Chondrocyte (in vitro differentiated cells): ENCODE measurements at regions not wholly inside any gene's neighbourhood (a gene's known extent, or its start where the extent isn't known, plus 50 kb on each side); places are given as distances from the start of the nearest gene placed in this dataset.

Experiments
- DNase-seq: peaks from one replicate; pipeline ENCODE4 v3.0.0; 2021; ENCODE audit warnings: mixed read lengths, low spot score
- H3K27ac Mint-ChIP-seq: one replicate; pipeline ENCODE4 v1.8.0; 2021; ENCODE audit warnings: mild to moderate bottlenecking, moderate library complexity, mixed read lengths; ENCODE audit not compliant: unreplicated experiment
- H3K27me3 Mint-ChIP-seq: 2 replicates; pipeline ENCODE4 v1.8.0; 2021; ENCODE audit warnings: low read depth, mixed read lengths
- H3K36me3 Mint-ChIP-seq: 2 replicates; pipeline ENCODE4 v1.8.0; 2021; ENCODE audit warnings: low read depth, mixed read lengths
- H3K4me1 Mint-ChIP-seq: 2 replicates; pipeline ENCODE4 v1.8.0; 2021; ENCODE audit warnings: low read depth, mild to moderate bottlenecking, mixed read lengths
- H3K4me3 Mint-ChIP-seq: one replicate; pipeline ENCODE4 v1.8.0; 2021; ENCODE audit warnings: mild to moderate bottlenecking, moderate library complexity, mixed read lengths; ENCODE audit not compliant: unreplicated experiment
- H3K9me3 Mint-ChIP-seq: 2 replicates; pipeline ENCODE4 v1.8.0; 2021; ENCODE audit warnings: low read depth, mixed read lengths
- CTCF ChIP-seq: fragments of 200-600 bp; sonication (generic); IDR thresholded peaks from 2 replicates; pipeline ENCODE4 v1.5.0; 2021; ENCODE audit warnings: antibody characterized with exemption, mild to moderate bottlenecking, moderate library complexity

GRCh38 chr3:20852712-20853111 lies 666.7 kb upstream of the SGO1 start:
- H3K9me3 Mint-ChIP-seq = no peaks in the 10 kb centered on the region
- H3K27ac Mint-ChIP-seq = no peak overlapping the region
- H3K4me1 Mint-ChIP-seq = peaks cover 2% of the 10 kb centered on the region
- no peak overlapping the region for H3K4me3 Mint-ChIP-seq
- H3K36me3 Mint-ChIP-seq = no peaks in the 10 kb centered on the region
- H3K27me3 Mint-ChIP-seq = no peaks in the 10 kb centered on the region
- TF ChIP-seq CTCF = no peak
- DNase-seq = no peak

- no peaks in the 10 kb centered on the region for H3K36me3 Mint-ChIP-seq
- no peaks in the 10 kb centered on the region for H3K4me1 Mint-ChIP-seq
- no peak overlapping the region for H3K4me3 Mint-ChIP-seq
- DNase-seq = no peak
- H3K27me3 Mint-ChIP-seq = no peaks in the 10 kb centered on the region
- no peaks in the 10 kb centered on the region for H3K9me3 Mint-ChIP-seq
- no peak for TF ChIP-seq CTCF
- H3K27ac Mint-ChIP-seq = no peak overlapping the region
These were observed 664.0 kb upstream of the SGO1 start for GRCh38 chr3:20849975-20850374.

- Mint-ChIP-seq H3K36me3 (no peaks in the 10 kb centered on the region), H3K27ac (no peak overlapping the region), H3K27me3 (peaks cover 2% of the 10 kb centered on the region), H3K4me3 (no peak overlapping the region), H3K9me3 (no peaks in the 10 kb centered on the region), H3K4me1 (no peaks in the 10 kb centered on the region)
- TF ChIP-seq CTCF = no peak
- DNase-seq = no peak
These were observed 660.8 kb upstream of the SGO1 start for GRCh38 chr3:20846832-20847231.

- peaks cover 2% of the 10 kb centered on the region for H3K27me3 Mint-ChIP-seq
- no peaks in the 10 kb centered on the region for H3K4me1 Mint-ChIP-seq
- H3K9me3 Mint-ChIP-seq = no peaks in the 10 kb centered on the region
- no peak overlapping the region for H3K27ac Mint-ChIP-seq
- DNase-seq = no peak
- TF ChIP-seq CTCF = no peak
- no peak overlapping the region for H3K4me3 Mint-ChIP-seq
- H3K36me3 Mint-ChIP-seq = no peaks in the 10 kb centered on the region
These were observed 660.1 kb upstream of the SGO1 start for GRCh38 chr3:20846066-20846465.

GRCh38 chr3:20844851-20845250 lies 658.8 kb upstream of the SGO1 start:
- DNase-seq = no peak
- no peaks in the 10 kb centered on the region for H3K4me1 Mint-ChIP-seq
- no peaks in the 10 kb centered on the region for H3K36me3 Mint-ChIP-seq
- H3K27ac Mint-ChIP-seq = no peak overlapping the region
- H3K27me3 Mint-ChIP-seq = peaks cover 2% of the 10 kb centered on the region
- H3K9me3 Mint-ChIP-seq = no peaks in the 10 kb centered on the region
- no peak for TF ChIP-seq CTCF
- H3K4me3 Mint-ChIP-seq = no peak overlapping the region
